DOHH2 (cell line): ENCODE measurements at regions not wholly inside any gene's neighbourhood (a gene's known extent, or its start where the extent isn't known, plus 50 kb on each side); places are given as distances from the start of the nearest gene placed in this dataset.

Experiments
- EZH2phosphoT487 ChIP-seq: fragments of 200-600 bp; sonication (generic); IDR thresholded peaks from 2 replicates; pipeline ENCODE4 v1.6.1; 2017; ENCODE audit warnings: borderline replicate concordance, mild to moderate bottlenecking, antibody characterized with exemption, low read length, moderate library complexity, mixed read lengths
- TF ChIP-seq, protein P1 (sequence below): fragments of 200-600 bp; sonication (generic); IDR thresholded peaks from one replicate; pipeline ENCODE4 v1.5.1; 2014; ENCODE audit warnings: antibody characterized with exemption, mild to moderate bottlenecking, low read depth, low read length; ENCODE audit not compliant: poor library complexity, severe bottlenecking

DNA sequence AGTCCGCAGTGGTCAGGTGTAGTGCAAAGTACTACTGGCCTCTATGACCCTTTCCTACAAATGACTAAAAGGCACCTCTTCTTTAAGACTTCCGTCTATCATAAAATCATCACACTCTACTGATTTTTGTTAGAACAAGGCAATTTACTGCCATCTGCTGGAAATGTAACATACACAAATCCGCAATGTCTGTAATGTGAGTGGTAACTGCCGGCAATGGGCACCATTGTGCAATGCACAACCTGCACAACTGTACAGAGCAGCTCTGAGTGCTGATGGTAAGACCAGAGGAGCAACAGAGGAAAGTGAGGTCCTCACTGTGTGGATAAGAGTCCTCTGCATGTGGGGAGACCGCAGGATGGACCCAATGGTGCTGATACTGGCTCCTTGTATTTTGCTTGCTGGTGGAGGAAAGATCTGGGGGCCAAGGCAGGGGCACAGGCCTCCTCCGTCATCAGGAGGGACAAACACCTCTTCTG, 103.7 kb downstream of the ATPSCKMT start:
- TF ChIP-seq, protein P1, sequence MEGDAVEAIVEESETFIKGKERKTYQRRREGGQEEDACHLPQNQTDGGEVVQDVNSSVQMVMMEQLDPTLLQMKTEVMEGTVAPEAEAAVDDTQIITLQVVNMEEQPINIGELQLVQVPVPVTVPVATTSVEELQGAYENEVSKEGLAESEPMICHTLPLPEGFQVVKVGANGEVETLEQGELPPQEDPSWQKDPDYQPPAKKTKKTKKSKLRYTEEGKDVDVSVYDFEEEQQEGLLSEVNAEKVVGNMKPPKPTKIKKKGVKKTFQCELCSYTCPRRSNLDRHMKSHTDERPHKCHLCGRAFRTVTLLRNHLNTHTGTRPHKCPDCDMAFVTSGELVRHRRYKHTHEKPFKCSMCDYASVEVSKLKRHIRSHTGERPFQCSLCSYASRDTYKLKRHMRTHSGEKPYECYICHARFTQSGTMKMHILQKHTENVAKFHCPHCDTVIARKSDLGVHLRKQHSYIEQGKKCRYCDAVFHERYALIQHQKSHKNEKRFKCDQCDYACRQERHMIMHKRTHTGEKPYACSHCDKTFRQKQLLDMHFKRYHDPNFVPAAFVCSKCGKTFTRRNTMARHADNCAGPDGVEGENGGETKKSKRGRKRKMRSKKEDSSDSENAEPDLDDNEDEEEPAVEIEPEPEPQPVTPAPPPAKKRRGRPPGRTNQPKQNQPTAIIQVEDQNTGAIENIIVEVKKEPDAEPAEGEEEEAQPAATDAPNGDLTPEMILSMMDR, result peak; percentile 62
- no peak for TF ChIP-seq EZH2phosphoT487
